ENCODE measurements at regions not wholly inside any gene's neighbourhood (a gene's known extent, or its start where the extent isn't known, plus 50 kb on each side); places are given as distances from the start of the nearest gene placed in this dataset.

DNA sequence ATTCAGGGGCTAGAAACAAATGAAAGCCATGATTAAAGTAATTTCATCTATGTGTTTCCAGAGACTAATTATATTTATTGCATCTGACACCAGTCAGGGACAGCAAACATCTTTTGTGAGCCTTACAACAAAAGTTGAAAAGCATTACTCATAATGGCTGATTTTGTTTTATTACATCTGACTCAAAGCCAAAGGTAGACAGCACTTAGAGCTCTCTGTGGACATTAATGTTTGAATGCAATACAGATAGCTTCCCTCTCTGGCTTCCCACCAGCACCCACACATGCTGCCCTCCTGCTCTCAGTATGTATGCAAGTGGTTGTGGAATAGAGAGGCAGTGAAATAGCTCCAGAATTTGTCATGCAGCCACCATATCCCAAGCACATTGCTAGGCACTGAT is 198.7 kb downstream of the SETD4 start:
- in situ Hi-C loops (cut with HindIII; ENCODE audit: low pct_unique_long_range_greater_than_20kb, low sequenced_read_pairs) (no loop called here), intact Hi-C loops (cut with micrococcal nuclease; ENCODE audit: unreplicated experiment) (no loop called here)
- ATAC-seq (no peak), DNase-seq (ENCODE audit: low read depth, low spot score) (no peak)
- H3K27ac ChIP-seq (ENCODE audit: low read length): no peak overlapping the region
- ChIA-PET POLR2A (no interaction called here), CTCF (no interaction called here)
- peaks cover 4% of the 10 kb centered on the region; the same call in 1 of the 2 replicates for H3K27me3 ChIP-seq (ENCODE audit: control insufficient read depth, insufficient read depth, low read length)
- no peaks in the 10 kb centered on the region for H3K36me3 ChIP-seq (ENCODE audit: control insufficient read depth, insufficient read depth, low read length)
- no peaks in the 10 kb centered on the region for H3K4me1 ChIP-seq (ENCODE audit: control insufficient read depth, insufficient read depth, low read length)
- H3K4me3 ChIP-seq (ENCODE audit: low read depth in 2 of 2, low read length in 2 of 2): no peak overlapping the region
- TF ChIP-seq TCF7L2 (IDR thresholded peaks at IDR 0.05; ENCODE audit: low read depth, low read length) (no peak), REST (IDR thresholded peaks at IDR 0.05; ENCODE audit: insufficient read depth in 1 of 2, low read depth in 2 of 2, low read length in 1 of 2) (no peak)
- TF ChIP-seq, protein P1, sequence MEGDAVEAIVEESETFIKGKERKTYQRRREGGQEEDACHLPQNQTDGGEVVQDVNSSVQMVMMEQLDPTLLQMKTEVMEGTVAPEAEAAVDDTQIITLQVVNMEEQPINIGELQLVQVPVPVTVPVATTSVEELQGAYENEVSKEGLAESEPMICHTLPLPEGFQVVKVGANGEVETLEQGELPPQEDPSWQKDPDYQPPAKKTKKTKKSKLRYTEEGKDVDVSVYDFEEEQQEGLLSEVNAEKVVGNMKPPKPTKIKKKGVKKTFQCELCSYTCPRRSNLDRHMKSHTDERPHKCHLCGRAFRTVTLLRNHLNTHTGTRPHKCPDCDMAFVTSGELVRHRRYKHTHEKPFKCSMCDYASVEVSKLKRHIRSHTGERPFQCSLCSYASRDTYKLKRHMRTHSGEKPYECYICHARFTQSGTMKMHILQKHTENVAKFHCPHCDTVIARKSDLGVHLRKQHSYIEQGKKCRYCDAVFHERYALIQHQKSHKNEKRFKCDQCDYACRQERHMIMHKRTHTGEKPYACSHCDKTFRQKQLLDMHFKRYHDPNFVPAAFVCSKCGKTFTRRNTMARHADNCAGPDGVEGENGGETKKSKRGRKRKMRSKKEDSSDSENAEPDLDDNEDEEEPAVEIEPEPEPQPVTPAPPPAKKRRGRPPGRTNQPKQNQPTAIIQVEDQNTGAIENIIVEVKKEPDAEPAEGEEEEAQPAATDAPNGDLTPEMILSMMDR (IDR thresholded peaks at IDR 0.05): no peak
- BruUV-seq (replicated peaks): no TSS peak
- H3K9me3 ChIP-seq (ENCODE audit: control insufficient read depth, insufficient read depth, low read depth, low read length): no peaks in the 10 kb centered on the region

- Histone ChIP-seq H3K27ac (ENCODE audit: low read length) (no peak overlapping the region), H3K36me3 (ENCODE audit: control insufficient read depth, insufficient read depth, low read length) (no peaks in the 10 kb centered on the region), H3K4me3 (ENCODE audit: low read depth in 2 of 2, low read length in 2 of 2) (no peak overlapping the region), H3K4me1 (ENCODE audit: control insufficient read depth, insufficient read depth, low read length) (no peaks in the 10 kb centered on the region), H3K9me3 (ENCODE audit: control insufficient read depth, insufficient read depth, low read depth, low read length) (no peaks in the 10 kb centered on the region), H3K27me3 (ENCODE audit: control insufficient read depth, insufficient read depth, low read length) (peaks cover 4% of the 10 kb centered on the region; the same call in 1 of the 2 replicates)
- no TSS peak for BruUV-seq (replicated peaks)
- no peak for TF ChIP-seq SIN3A (IDR thresholded peaks at IDR 0.05; ENCODE audit: borderline replicate concordance, insufficient read depth, low read depth, low read length)
- no peak for TF ChIP-seq TCF7L2 (IDR thresholded peaks at IDR 0.05; ENCODE audit: low read depth, low read length)
- TF ChIP-seq REST (IDR thresholded peaks at IDR 0.05; ENCODE audit: insufficient read depth in 1 of 2, low read depth in 2 of 2, low read length in 1 of 2): no peak
- TF ChIP-seq POLR2AphosphoS5 (IDR thresholded peaks at IDR 0.05; ENCODE audit: low read depth, low read length): no peak
- TF ChIP-seq, protein P1 (IDR thresholded peaks at IDR 0.05): no peak
- in situ Hi-C loops (cut with HindIII; ENCODE audit: low pct_unique_long_range_greater_than_20kb, low sequenced_read_pairs): no loop called here
- ATAC-seq: no peak
- ChIA-PET CTCF (no interaction called here), POLR2A (no interaction called here)
- intact Hi-C loops (cut with micrococcal nuclease; ENCODE audit: unreplicated experiment): no loop called here
- DNase-seq (ENCODE audit: low read depth, low spot score): no peak
Measured at GRCh38 chr21:35860189-35860869, 200.0 kb downstream of the SETD4 start.
